Spleen (tissue), 11 donors: ENCODE measurements at regions not wholly inside any gene's neighbourhood (a gene's known extent, or its start where the extent isn't known, plus 50 kb on each side); places are given as distances from the start of the nearest gene placed in this dataset.

Source experiments
- DNase-seq: peaks from one replicate; pipeline ENCODE4 v3.0.0-alpha.2; 2020
- H3K27ac ChIP-seq, 8 donors: fragments of 200-600 bp; sonication (generic) in 7 of 8; 1 replicate in 4 of 8; 2 replicates in 4 of 8; pipeline versions ENCODE4 v1.5.0 to v1.8.0; 2016 to 2021; ENCODE audit warnings: inconsistent platforms in 4 of 8, mild to moderate bottlenecking in 4 of 8, moderate library complexity in 1 of 8
- H3K27me3 ChIP-seq, 7 donors: fragments of 200-600 bp; sonication (generic) in 6 of 7; replicated peaks in 1 of 7; 1 replicate in 4 of 7; 2 replicates in 3 of 7; pipeline versions ENCODE4 v1.5.0 to v1.8.0; 2016 to 2021; ENCODE audit warnings: inconsistent platforms in 3 of 7, mild to moderate bottlenecking in 1 of 7
- H3K36me3 ChIP-seq, 6 donors: fragments of 200-600 bp; sonication (generic) in 5 of 6; 1 replicate in 4 of 6; 2 replicates in 2 of 6; pipeline versions ENCODE4 v1.5.0 to v1.8.0; 2016 to 2021; ENCODE audit warnings: inconsistent platforms in 2 of 6
- H3K4me1 ChIP-seq, 6 donors: fragments of 200-600 bp; sonication (generic) in 5 of 6; 1 replicate in 3 of 6; 2 replicates in 3 of 6; pipeline versions ENCODE4 v1.5.0 to v1.8.0; 2016 to 2021; ENCODE audit warnings: inconsistent platforms in 3 of 6
- H3K4me3 ChIP-seq, 8 donors: fragments of 200-600 bp; sonication (generic) in 7 of 8; 1 replicate in 4 of 8; 2 replicates in 4 of 8; pipeline versions ENCODE4 v1.5.0 to v1.8.0; 2016 to 2021; ENCODE audit warnings: inconsistent platforms in 4 of 8, mild to moderate bottlenecking in 4 of 8, moderate library complexity in 2 of 8
- H3K9me3 ChIP-seq, 8 donors: fragments of 200-600 bp; sonication (generic) in 7 of 8; 1 replicate in 4 of 8; 2 replicates in 4 of 8; pipeline versions ENCODE4 v1.5.0 to v1.8.0; 2016 to 2021; ENCODE audit warnings: inconsistent platforms in 4 of 8
- POLR2A ChIP-seq, 3 donors: fragments of 450-650 bp; IDR thresholded peaks; one replicate each; pipeline ENCODE4 v1.5.1; 2017; ENCODE audit warnings: antibody characterized with exemption in 3 of 3, mild to moderate bottlenecking in 1 of 3
- POLR2AphosphoS5 ChIP-seq, 3 donors: sonication (generic); formaldehyde crosslinking; IDR thresholded peaks; one replicate each; pipeline ENCODE4 v1.5.1; 2017; ENCODE audit warnings: antibody characterized with exemption in 3 of 3
- WGBS, 5 donors: extraction: QIAGEN DNeasy Blood & Tissue Kit in 3 of 5; methylation state at CpG; one replicate each; pipeline versions ENCODE4 v1.1.5 to v1.1.7; 2013 to 2018; 5-methylcytosine and 5-hydroxymethylcytosine counted together
- intact Hi-C: fragments of 100-400 bp; cut with DNase I; formaldehyde crosslinking; loops from one replicate; pipeline ENCODE4 v1.15.0; 2023; ENCODE audit warnings: low total_unique reads
- TF ChIP-seq, protein P1 (sequence below), 11 experiments: fragments of 200-600 bp in 7 of 11; fragments of 450-650 bp in 4 of 11; sonication (generic) in 4 of 11; IDR thresholded peaks in 8 of 11; conservative IDR thresholded peaks in 3 of 11; 1 replicate in 7 of 11; 2 replicates in 4 of 11; pipeline versions ENCODE4 v1.4.0 to v1.8.0; 2016 to 2021; ENCODE audit warnings: antibody characterized with exemption in 11 of 11, inconsistent platforms in 4 of 11, mild to moderate bottlenecking in 1 of 11
- donor health status: healthy with polysubstance abuse.
- donor health status: DM: no; HTN: no; CAD: no; lungs with moderate emphysema.
- donor health status: DM: no; HTN: no; CAD: no.
- donor health status: Bipolar disorder and iron deficiency.
- donor health status: healthy.
- donor health status: DM: no; HTN: no; CAD: no.
- donor health status: DM: yes; HTN: yes; CAD: no.

GRCh38 chr4:106707776-106708463, 328.2 kb downstream of the DKK2 start:
- no peak for DNase-seq
- H3K27ac ChIP-seq: peak overlapping the region in 2 of 8 donors; percentile 45 to 55
- no peaks in the 10 kb centered on the region for H3K36me3 ChIP-seq
- WGBS, 5 donors: 21 to 45% (median 36%) methylated on average over 2 of the region's 2 CpGs
- TF ChIP-seq, protein P1, sequence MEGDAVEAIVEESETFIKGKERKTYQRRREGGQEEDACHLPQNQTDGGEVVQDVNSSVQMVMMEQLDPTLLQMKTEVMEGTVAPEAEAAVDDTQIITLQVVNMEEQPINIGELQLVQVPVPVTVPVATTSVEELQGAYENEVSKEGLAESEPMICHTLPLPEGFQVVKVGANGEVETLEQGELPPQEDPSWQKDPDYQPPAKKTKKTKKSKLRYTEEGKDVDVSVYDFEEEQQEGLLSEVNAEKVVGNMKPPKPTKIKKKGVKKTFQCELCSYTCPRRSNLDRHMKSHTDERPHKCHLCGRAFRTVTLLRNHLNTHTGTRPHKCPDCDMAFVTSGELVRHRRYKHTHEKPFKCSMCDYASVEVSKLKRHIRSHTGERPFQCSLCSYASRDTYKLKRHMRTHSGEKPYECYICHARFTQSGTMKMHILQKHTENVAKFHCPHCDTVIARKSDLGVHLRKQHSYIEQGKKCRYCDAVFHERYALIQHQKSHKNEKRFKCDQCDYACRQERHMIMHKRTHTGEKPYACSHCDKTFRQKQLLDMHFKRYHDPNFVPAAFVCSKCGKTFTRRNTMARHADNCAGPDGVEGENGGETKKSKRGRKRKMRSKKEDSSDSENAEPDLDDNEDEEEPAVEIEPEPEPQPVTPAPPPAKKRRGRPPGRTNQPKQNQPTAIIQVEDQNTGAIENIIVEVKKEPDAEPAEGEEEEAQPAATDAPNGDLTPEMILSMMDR (IDR thresholded peaks at IDR 0.05 in 8 of 11, conservative IDR thresholded peaks at IDR 0.05 in 3 of 11): no peak
- TF ChIP-seq POLR2A (IDR thresholded peaks at IDR 0.05): no peak
- no peak for TF ChIP-seq POLR2AphosphoS5 (IDR thresholded peaks at IDR 0.05)
- intact Hi-C loops: no loop called here
- H3K9me3 ChIP-seq: peaks cover 0 to 16% (median 3%) of the 10 kb centered on the region in 8 donors
- no peak overlapping the region for H3K4me3 ChIP-seq
- H3K27me3 ChIP-seq: no peaks in the 10 kb centered on the region
- peaks cover 0 to 6% (median 0%) of the 10 kb centered on the region in 6 donors for H3K4me1 ChIP-seq

DNA sequence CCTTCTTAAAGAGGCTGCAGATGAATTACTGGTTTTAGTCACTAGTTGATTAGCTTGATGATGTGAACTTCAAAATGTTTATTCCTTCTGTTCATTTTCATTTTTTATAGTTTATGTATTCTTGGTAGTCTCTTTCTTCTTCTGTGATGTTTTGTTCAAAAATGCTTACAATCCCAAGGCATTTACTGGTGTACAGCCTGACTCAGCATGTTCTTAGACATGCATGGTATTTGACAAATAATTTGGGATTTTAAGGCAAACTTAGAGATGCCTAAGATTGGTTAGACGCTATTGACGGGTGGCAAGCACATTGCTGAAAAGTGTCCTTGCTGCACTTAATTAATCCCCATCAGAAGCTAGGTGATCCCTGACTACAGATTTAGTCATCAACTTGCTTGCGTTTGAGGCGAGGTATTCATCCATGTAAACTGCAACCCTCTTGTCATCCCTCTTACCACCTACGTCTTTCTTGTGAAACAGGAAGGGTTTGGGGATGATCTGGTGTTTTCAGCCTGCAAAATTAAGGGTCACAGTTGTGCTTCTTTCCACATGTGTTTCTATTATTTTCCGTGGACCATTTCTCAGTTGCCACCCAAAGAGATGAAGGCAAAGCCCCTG, 331.8 kb downstream of the DKK2 start:
- Histone ChIP-seq H3K27me3 (no peaks in the 10 kb centered on the region), H3K4me1 (peaks cover 0 to 6% (median 0%) of the 10 kb centered on the region in 6 donors), H3K4me3 (no peak overlapping the region), H3K9me3 (peaks cover 0 to 11% (median 0%) of the 10 kb centered on the region in 8 donors), H3K36me3 (no peaks in the 10 kb centered on the region), H3K27ac (no peak overlapping the region)
- WGBS, 5 donors: 69 to 78% (median 74%) methylated on average over 6 of the region's 6 CpGs
- intact Hi-C loops: no loop called here
- no peak for DNase-seq
- TF ChIP-seq, protein P1 (IDR thresholded peaks at IDR 0.05 in 8 of 11, conservative IDR thresholded peaks at IDR 0.05 in 3 of 11): no peak
- TF ChIP-seq POLR2AphosphoS5 (IDR thresholded peaks at IDR 0.05) (no peak), POLR2A (IDR thresholded peaks at IDR 0.05) (no peak)

GRCh38 chr4:106700321-106700720, 331.7 kb upstream of the GIMD1 start:
- Histone ChIP-seq H3K27me3 (no peaks in the 10 kb centered on the region), H3K27ac (no peak overlapping the region), H3K9me3 (peaks cover 0 to 11% (median 0%) of the 10 kb centered on the region in 8 donors), H3K36me3 (no peaks in the 10 kb centered on the region), H3K4me3 (no peak overlapping the region), H3K4me1 (no peaks in the 10 kb centered on the region)
- TF ChIP-seq POLR2AphosphoS5 (IDR thresholded peaks at IDR 0.05) (no peak), POLR2A (IDR thresholded peaks at IDR 0.05) (no peak)
- TF ChIP-seq, protein P1 (IDR thresholded peaks at IDR 0.05 in 8 of 11, conservative IDR thresholded peaks at IDR 0.05 in 3 of 11): no peak
- intact Hi-C loops: no loop called here
- 73 to 89% (median 81%) methylated on average over 2 of the region's 2 CpGs for WGBS, 5 donors
- DNase-seq: no peak

DNA sequence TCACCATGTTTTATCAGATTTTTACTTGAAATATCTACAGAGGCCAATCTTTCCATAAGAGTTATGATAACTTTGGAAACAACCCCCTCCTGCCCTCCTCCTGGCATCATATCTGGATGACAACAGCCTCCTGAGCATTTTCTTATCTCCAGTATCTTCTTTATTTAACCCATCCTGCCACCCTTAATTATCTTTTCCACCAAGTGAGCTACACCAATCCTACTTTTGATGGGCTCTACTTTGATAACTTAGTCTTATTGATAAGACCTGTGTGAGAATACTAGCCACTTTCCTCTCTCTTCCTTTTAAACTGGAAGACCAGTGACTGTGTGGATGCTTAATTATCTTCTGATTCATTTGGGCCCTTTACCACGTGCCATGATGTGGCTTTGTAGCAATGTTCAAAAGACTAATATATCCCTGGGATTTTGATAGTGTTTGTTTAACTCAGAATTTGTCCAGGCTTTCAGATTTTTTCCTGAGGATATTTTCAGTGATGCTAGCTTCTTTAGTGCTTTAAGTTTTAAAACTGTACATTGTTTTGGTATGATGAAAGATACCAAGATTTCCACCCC, 330.1 kb upstream of the GIMD1 start:
- Histone ChIP-seq H3K4me1 (no peaks in the 10 kb centered on the region), H3K9me3 (peaks cover 0 to 11% (median 0%) of the 10 kb centered on the region in 8 donors), H3K36me3 (no peaks in the 10 kb centered on the region), H3K27ac (no peak overlapping the region), H3K27me3 (no peaks in the 10 kb centered on the region), H3K4me3 (no peak overlapping the region)
- TF ChIP-seq POLR2AphosphoS5 (IDR thresholded peaks at IDR 0.05): no peak
- TF ChIP-seq, protein P1 (IDR thresholded peaks at IDR 0.05 in 8 of 11, conservative IDR thresholded peaks at IDR 0.05 in 3 of 11): no peak
- no peak for TF ChIP-seq POLR2A (IDR thresholded peaks at IDR 0.05)
- WGBS, 5 donors: 52 to 83% (median 72%) methylated on average over 1 of the region's 1 CpG
- no peak for DNase-seq
- intact Hi-C loops: no loop called here
